Retinal pigment epithelial cell (primary cell): ENCODE measurements at regions not wholly inside any gene's neighbourhood (a gene's known extent, or its start where the extent isn't known, plus 50 kb on each side); places are given as distances from the start of the nearest gene placed in this dataset.
"Not testable (repeated sequence)": the region's sequence is repeated elsewhere in the genome, so short reads cannot be mapped to it uniquely, and the experiment has no call there.

Source experiments
- DNase-seq: peaks from one replicate; pipeline ENCODE4 v3.0.0-alpha.2; 2010; ENCODE audit warnings: low read depth
- H3K4me3 ChIP-seq: 2 replicates; pipeline ENCODE4 v1.5.1; 2011; ENCODE audit warnings: mild to moderate bottlenecking, low read length, control low read depth, moderate library complexity
- TF ChIP-seq, protein P1 (sequence below): conservative IDR thresholded peaks from 2 replicates; pipeline ENCODE4 v1.5.1; 2011; ENCODE audit warnings: low read depth, low read length, control low read depth, inconsistent platforms

GRCh38 chr2:188022389-188022788, 269.3 kb upstream of the GULP1 start:
- H3K4me3 ChIP-seq: no peak overlapping the region
- no peak for DNase-seq
- TF ChIP-seq, protein P1, sequence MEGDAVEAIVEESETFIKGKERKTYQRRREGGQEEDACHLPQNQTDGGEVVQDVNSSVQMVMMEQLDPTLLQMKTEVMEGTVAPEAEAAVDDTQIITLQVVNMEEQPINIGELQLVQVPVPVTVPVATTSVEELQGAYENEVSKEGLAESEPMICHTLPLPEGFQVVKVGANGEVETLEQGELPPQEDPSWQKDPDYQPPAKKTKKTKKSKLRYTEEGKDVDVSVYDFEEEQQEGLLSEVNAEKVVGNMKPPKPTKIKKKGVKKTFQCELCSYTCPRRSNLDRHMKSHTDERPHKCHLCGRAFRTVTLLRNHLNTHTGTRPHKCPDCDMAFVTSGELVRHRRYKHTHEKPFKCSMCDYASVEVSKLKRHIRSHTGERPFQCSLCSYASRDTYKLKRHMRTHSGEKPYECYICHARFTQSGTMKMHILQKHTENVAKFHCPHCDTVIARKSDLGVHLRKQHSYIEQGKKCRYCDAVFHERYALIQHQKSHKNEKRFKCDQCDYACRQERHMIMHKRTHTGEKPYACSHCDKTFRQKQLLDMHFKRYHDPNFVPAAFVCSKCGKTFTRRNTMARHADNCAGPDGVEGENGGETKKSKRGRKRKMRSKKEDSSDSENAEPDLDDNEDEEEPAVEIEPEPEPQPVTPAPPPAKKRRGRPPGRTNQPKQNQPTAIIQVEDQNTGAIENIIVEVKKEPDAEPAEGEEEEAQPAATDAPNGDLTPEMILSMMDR: no peak

- DNase-seq: no peak
- H3K4me3 ChIP-seq: no peak overlapping the region
- TF ChIP-seq, protein P1: no peak
Observed at GRCh38 chr2:188023035-188023434, 268.6 kb upstream of the GULP1 start.

- TF ChIP-seq, protein P1: no peak
- no peak overlapping the region for H3K4me3 ChIP-seq
- no peak for DNase-seq
Observed at GRCh38 chr2:188024811-188025210, 266.9 kb upstream of the GULP1 start.

GRCh38 chr2:188028739-188029138, 262.9 kb upstream of the GULP1 start:
- no peak for DNase-seq
- H3K4me3 ChIP-seq: no peak overlapping the region
- TF ChIP-seq, protein P1: no peak

DNA sequence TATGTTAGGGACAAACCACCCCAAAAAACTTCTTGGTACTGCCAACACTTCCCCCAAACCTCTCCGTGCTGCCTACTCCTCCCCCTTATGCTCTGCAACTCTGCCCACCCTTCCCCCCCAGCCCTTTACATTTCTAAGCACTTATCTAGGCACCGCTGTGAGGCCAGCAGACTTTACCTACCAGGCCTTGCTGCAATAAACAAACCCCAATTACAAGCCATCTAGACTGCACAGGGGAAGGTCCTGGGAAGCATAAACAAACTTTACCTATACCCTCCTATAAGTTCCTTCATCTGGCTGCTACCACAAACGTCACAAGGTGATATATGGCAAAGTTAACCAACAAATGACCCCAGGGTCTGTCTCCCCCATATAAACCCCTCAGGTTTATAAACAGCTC, 259.4 kb upstream of the GULP1 start:
- TF ChIP-seq, protein P1: no peak
- DNase-seq: no peak
- no peak overlapping the region for H3K4me3 ChIP-seq

DNA sequence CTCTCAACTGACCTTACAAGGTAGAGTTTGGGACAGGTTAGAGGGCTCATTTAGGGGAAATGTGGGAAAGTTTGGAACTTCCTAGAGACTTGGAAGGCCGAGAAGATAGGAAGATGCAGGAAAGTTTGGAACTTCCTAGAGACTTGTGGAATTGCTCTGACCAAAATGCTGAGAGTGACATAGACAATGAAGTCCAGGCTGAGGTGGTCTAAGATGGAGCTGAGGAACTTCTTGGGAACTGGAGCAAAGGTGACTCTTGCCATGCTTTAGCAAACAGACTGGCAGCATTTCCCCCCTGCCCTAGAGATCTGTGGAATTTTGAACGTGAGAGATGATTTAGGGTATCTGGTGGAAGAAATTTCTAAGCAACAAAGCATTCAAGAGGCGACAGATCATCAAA, 258.9 kb upstream of the GULP1 start:
- H3K4me3 ChIP-seq: no peak overlapping the region
- DNase-seq: no peak
- TF ChIP-seq, protein P1: no peak

DNA sequence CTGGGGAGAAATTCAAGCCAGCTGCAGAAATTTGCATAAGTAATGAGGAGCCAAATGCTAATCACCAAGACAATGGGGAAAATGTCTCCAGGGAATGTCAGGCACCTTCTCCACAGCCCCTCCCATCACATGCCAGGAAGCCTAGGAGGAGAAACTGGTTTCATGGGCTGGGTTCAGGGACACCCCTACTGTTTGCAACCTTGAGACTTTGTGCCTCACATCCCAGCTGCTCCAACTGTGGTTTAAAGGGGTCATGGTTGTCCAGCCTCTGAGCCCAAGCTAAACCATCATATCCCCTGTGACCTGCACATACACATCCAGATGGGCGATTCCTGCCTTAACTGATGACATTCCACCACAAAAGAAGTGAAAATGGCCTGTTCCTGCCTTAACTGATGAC, 258.4 kb upstream of the GULP1 start:
- not testable (repeated sequence) for H3K4me3 ChIP-seq

GRCh38 chr2:188034102-188034501, 257.6 kb upstream of the GULP1 start:
- DNase-seq, H3K4me3 ChIP-seq: not testable (repeated sequence)

More for the DNA sequence above, 258.4 kb upstream of the GULP1 start:
- DNase-seq: not testable (repeated sequence)

DNA sequence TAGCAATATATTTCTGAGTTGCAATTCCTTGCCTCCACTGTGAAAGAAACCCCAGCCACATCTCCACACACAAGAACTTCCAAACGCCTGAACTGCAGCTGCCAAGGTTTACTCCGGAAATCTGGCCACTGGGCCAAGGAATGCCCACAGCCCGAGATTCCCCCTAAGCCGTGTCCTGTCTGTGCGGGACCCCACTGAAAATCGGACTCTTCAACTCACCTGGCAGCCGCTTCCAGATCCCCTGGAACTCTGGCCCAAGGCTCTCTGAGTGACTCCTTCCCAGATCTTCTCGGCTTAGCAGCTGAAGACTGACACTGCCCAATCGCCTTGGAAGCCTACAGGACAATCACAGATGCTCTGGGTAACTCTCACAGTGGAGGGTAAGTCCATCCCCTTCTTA, 256.3 kb upstream of the GULP1 start:
- not testable (repeated sequence) for DNase-seq, H3K4me3 ChIP-seq

DNA sequence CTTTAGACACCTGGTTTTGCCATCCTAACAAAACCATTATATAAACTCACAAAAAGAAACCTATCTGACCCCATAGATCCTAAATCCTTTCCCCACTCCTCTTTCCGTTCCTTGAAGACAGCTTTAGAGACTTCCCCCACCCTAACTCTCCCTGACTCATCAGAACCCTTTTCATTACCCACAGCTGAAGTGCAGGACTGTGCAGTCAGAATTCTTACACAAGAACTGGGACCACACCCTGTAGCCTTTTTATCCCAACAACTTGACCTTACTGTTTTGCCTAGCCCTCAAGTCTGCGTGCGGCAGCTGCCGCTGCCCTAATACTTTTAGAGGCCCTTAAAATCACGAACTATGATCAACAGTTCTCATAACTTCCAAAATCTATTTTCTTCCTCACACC, 254.9 kb upstream of the GULP1 start:
- not testable (repeated sequence) for H3K4me3 ChIP-seq, DNase-seq
